ENCODE measurements at regions not wholly inside any gene's neighbourhood (a gene's known extent, or its start where the extent isn't known, plus 50 kb on each side); places are given as distances from the start of the nearest gene placed in this dataset.
"Not testable (repeated sequence)": the region's sequence is repeated elsewhere in the genome, so short reads cannot be mapped to it uniquely, and the experiment has no call there.

- DNase-seq: no peak
- Histone ChIP-seq H3K36me3 (no peaks in the 10 kb centered on the region), H3K4me1 (no peaks in the 10 kb centered on the region), H3K4me3 (no peak overlapping the region), H3K27ac (no peak overlapping the region), H3K27me3 (no peaks in the 10 kb centered on the region), H3K9me3 (no peaks in the 10 kb centered on the region)
- WGBS (ENCODE audit: insufficient coverage, low coverage, low lambda C conversion rate, missing lambda C conversion rate): 39% methylated on average over 1 of the region's 1 CpG
- intact Hi-C loops (cut with DNase I): no loop called here
- no peak for ATAC-seq
- TF ChIP-seq POLR2A (IDR thresholded peaks at IDR 0.05): no peak
- TF ChIP-seq CTCF (IDR thresholded peaks at IDR 0.05): no peak
Observed at GRCh38 chr18:1425679-1426078, 521.0 kb downstream of the ADCYAP1 start.

- H3K4me3 ChIP-seq: no peak overlapping the region
- H3K27ac ChIP-seq: no peak overlapping the region
- WGBS (ENCODE audit: insufficient coverage, low coverage, low lambda C conversion rate, missing lambda C conversion rate): 71% methylated on average over 2 of the region's 2 CpGs
- no peaks in the 10 kb centered on the region for H3K4me1 ChIP-seq
- no peaks in the 10 kb centered on the region for H3K27me3 ChIP-seq
- no peaks in the 10 kb centered on the region for H3K9me3 ChIP-seq
- DNase-seq (no peak), ATAC-seq (no peak)
- no peak for TF ChIP-seq CTCF (IDR thresholded peaks at IDR 0.05)
- no peak for TF ChIP-seq POLR2A (IDR thresholded peaks at IDR 0.05)
- no peaks in the 10 kb centered on the region for H3K36me3 ChIP-seq
- intact Hi-C loops (cut with DNase I): no loop called here
Observed at GRCh38 chr18:1435487-1435886, 530.8 kb downstream of the ADCYAP1 start.

GRCh38 chr18:1436199-1436598 is 531.5 kb downstream of the ADCYAP1 start:
- H3K4me1 ChIP-seq: no peaks in the 10 kb centered on the region

GRCh38 chr18:1438458-1438910 is 533.8 kb downstream of the ADCYAP1 start:
- Histone ChIP-seq H3K27me3 (no peaks in the 10 kb centered on the region), H3K36me3 (no peaks in the 10 kb centered on the region), H3K4me3 (no peak overlapping the region), H3K9me3 (no peaks in the 10 kb centered on the region), H3K27ac (no peak overlapping the region), H3K4me1 (no peaks in the 10 kb centered on the region)
- no peak for TF ChIP-seq CTCF (IDR thresholded peaks at IDR 0.05)
- TF ChIP-seq POLR2A (IDR thresholded peaks at IDR 0.05): no peak
- 84% methylated on average over 8 of the region's 8 CpGs for WGBS (ENCODE audit: insufficient coverage, low coverage, low lambda C conversion rate, missing lambda C conversion rate)
- no peak for DNase-seq
- no peak for ATAC-seq
- intact Hi-C loops (cut with DNase I): no loop called here

More at GRCh38 chr18:1436199-1436598, 531.5 kb downstream of the ADCYAP1 start:
- no peak for DNase-seq
- no peaks in the 10 kb centered on the region for H3K27me3 ChIP-seq
- H3K27ac ChIP-seq: no peak overlapping the region
- H3K9me3 ChIP-seq: no peaks in the 10 kb centered on the region
- H3K36me3 ChIP-seq: no peaks in the 10 kb centered on the region
- WGBS (ENCODE audit: insufficient coverage, low coverage, low lambda C conversion rate, missing lambda C conversion rate): 65% methylated on average over 3 of the region's 5 CpGs
- intact Hi-C loops (cut with DNase I): no loop called here
- TF ChIP-seq CTCF (IDR thresholded peaks at IDR 0.05): no peak
- TF ChIP-seq POLR2A (IDR thresholded peaks at IDR 0.05): no peak
- H3K4me3 ChIP-seq: no peak overlapping the region
- no peak for ATAC-seq

- WGBS (ENCODE audit: insufficient coverage, low coverage, low lambda C conversion rate, missing lambda C conversion rate): 67% methylated on average over 2 of the region's 3 CpGs
- ATAC-seq: no peak
Observed at GRCh38 chr18:1438967-1439366, 534.3 kb downstream of the ADCYAP1 start.

GRCh38 chr18:1444062-1444461 is 539.4 kb downstream of the ADCYAP1 start:
- not testable (repeated sequence) for H3K4me1 ChIP-seq

More at GRCh38 chr18:1438967-1439366, 534.3 kb downstream of the ADCYAP1 start:
- intact Hi-C loops (cut with DNase I): no loop called here
- DNase-seq: no peak
- TF ChIP-seq POLR2A (IDR thresholded peaks at IDR 0.05) (no peak), CTCF (IDR thresholded peaks at IDR 0.05) (no peak)
- Histone ChIP-seq H3K27ac (no peak overlapping the region), H3K4me1 (no peaks in the 10 kb centered on the region), H3K9me3 (no peaks in the 10 kb centered on the region), H3K27me3 (no peaks in the 10 kb centered on the region), H3K4me3 (no peak overlapping the region), H3K36me3 (no peaks in the 10 kb centered on the region)

More at GRCh38 chr18:1444062-1444461, 539.4 kb downstream of the ADCYAP1 start:
- H3K4me3 ChIP-seq; H3K27ac ChIP-seq; ATAC-seq; DNase-seq; H3K9me3 ChIP-seq; intact Hi-C loops (cut with DNase I); H3K27me3 ChIP-seq; H3K36me3 ChIP-seq: not testable (repeated sequence)
- WGBS (ENCODE audit: insufficient coverage, low coverage, low lambda C conversion rate, missing lambda C conversion rate): 70% methylated on average over 2 of the region's 2 CpGs

All from right lobe of liver (tissue), 6 donors.